SK-MEL-5 (cell line): ENCODE measurements at regions not wholly inside any gene's neighbourhood (a gene's known extent, or its start where the extent isn't known, plus 50 kb on each side); places are given as distances from the start of the nearest gene placed in this dataset.
"Not testable (repeated sequence)": the region's sequence is repeated elsewhere in the genome, so short reads cannot be mapped to it uniquely, and the experiment has no call there.

Experiments
- DNase-seq: peaks from one replicate; pipeline ENCODE4 v3.0.0-alpha.2; 2016; ENCODE audit warnings: low read depth, low spot score
- in situ Hi-C: cut with HindIII; loops from 2 replicates; pipeline ENCODE4 v1.10.0; 2016; ENCODE audit warnings: low sequenced_read_pairs, high pct_unique_total_duplicates, low pct_unique_long_range_greater_than_20kb

DNA sequence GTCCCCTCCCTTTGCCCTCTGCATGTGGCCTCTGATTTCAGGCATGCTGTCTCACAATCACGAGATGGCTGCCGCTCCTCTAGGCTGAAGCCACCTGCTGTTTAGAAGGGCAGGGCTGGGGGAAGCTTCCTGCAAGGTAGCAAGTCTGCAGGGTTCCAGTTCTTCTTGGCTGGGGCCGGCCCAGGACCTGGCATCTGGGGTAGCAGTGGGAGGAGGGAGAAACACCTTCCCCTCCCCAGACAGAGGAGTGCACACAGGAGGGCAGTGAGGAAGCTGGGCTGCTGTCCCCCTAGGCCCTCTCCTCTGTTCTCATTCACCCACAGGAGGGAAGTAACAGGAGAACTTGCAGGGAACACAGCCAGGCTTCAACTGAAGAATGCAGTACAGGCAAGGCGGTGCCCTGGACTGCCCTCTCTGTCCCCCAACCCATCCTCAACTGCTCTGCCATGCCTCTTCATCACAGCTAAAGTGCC lies 345.9 kb upstream of the HS6ST1 start:
- in situ Hi-C loops = no loop called here
- DNase-seq = no peak

DNA sequence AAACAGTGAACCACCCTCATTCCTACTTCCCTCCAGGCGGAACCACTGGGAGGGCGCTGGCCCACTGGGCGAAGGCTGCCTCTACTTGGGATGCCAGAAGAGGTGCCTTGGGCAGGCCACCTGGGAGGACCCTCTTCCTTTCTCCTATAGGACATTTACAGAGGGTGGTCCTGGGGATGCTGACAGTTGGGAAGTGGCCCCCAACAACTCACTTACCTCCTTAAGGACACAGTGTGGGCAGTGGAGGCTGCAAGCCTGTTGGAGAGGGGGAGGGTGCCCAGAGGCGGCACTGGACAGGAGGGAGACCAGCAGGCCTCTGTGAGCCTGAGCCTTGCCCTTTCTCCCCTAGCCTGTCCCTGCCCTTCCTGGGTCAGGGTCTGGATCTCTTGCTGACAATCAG lies 346.4 kb upstream of the HS6ST1 start:
- in situ Hi-C loops = no loop called here
- DNase-seq = no peak

DNA sequence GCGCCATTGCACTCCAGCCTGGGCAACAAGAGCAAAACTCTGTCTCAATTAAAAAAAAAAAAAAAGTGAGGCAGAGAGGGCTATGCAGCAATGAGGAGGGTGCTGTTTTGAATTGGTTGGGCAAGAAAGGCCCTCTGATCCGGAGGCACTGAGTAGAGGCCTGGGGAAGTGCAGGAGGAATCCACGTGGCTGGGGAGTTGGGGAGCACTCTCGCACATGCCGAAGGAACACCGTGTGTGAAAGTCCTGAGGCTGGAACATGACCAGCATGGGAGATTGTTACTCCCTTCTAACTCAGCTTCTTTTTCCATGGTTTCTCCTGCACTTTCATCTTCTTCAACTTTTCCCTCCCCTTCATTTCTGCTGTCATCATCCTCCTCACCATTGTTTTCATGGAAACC lies 347.9 kb upstream of the HS6ST1 start:
- DNase-seq = no peak

DNA sequence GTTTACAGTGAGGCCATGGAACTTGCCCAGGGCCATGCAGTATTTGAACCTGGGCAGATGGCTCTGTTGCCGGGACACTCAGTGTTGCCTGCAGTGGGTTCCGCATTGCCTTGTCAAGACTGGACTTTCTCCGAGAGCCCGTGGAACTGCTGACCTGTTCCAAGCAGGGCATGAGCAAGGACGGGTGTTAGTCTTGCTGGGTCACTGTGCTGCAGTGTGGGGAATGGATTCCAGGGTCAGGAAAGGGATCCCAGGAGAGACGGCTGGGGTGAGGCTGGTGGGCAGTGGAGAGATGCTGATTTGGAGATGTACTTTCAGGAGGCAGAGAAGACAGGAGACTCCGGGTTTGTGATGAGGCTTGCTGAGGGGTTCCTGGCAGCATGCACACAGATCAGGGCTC lies 348.7 kb upstream of the HS6ST1 start:
- no peak for DNase-seq
- in situ Hi-C loops = no loop called here

More for the DNA sequence above, 347.9 kb upstream of the HS6ST1 start:
- in situ Hi-C loops = no loop called here

DNA sequence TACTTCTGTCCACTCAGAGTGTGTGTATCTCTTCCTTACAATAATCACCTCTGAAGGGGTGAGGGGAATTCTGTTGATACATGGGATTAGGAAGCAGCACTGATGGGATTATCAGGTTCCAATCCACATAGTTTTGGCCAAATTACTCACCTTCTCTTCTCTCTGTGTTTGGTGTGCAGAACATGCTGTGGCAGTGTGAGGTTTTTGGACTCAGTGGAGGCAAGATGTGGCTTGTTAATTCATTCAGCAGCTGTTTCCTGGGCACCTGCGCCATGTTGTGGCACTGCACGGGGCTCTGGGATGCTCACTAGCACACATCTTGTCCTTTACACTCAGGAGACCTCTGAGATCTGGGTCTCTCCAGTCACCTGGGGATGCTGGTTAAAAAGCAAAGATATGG lies 350.3 kb upstream of the HS6ST1 start:
- in situ Hi-C loops = no loop called here
- DNase-seq = no peak

DNA sequence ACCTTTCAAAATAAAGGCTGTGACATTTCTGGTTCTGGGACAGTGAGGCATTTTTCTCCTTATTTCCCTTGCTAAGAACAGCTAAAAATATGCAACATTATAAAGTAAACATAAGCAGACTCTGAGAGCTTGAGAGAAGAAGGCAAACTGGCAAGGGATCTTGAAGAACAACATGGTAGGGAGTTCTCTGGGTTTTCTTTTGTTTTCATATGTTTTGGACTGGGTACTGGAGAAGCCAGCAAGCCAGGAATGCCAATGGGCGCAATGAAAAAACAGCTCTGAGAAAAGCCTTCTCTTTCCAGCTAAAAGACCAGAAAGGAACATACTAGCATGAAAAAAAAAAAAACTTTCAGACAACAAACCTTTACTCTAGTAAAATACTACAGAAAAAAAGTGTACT lies 351.4 kb upstream of the HS6ST1 start:
- no peak for DNase-seq
- in situ Hi-C loops = no loop called here

DNA sequence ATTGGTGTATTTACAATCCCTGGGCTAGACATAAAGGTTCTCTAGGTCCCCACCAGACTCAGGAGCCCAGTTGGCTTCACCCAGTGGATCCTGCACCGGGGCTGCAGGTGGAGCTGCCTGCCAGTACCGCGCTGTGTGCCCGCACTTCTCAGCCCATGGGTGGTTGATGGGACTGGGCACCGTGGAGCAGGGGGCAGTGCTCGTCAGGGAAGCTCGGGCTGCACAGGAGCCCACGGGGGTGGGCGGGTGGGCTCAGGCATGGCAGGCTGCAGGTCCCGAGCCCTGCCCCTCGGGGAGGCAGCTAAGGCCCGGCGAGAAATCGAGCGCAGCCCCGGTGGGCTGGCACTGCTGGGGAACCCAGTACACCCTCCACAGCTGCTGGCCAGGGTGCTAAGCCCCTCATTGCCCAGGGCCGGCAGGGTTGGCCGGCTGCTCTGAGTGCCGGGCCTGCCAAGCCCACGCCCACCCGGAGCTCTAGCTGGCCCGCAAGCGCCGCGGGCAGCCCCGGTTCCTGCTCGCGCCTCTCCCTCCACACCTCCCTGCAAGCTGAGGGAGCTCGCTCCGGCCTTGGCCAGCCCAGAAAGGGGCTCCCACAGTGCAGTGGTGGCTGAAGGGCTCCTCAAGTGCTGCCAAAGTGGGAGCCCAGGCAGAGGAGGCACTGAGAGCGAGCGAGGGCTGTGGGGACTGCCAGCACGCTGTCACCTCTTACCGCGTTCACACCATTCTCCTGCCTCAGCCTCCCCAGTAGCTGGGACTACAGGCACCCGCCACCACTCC lies 353.5 kb upstream of the HS6ST1 start:
- DNase-seq, in situ Hi-C loops: not testable (repeated sequence)

DNA sequence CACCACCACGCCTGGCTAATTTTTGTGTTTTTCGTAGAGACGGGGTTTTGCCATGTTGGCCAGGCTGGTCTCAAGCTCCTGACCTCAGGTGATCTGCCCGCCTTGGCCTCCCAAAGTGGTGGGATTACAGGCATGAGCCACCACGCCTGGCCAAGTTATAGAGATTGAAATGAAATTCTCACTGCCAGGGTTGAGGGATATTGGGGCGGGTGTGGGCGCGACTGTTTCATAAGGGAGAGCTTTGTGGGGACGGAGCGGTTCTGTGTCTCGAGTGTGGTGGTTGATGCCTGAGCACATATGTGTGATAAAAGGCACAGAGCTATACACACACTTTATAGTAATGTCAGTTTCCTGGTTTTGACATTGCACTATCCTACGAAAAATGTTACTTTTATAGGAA lies 361.0 kb upstream of the HS6ST1 start:
- in situ Hi-C loops, DNase-seq: not testable (repeated sequence)

DNA sequence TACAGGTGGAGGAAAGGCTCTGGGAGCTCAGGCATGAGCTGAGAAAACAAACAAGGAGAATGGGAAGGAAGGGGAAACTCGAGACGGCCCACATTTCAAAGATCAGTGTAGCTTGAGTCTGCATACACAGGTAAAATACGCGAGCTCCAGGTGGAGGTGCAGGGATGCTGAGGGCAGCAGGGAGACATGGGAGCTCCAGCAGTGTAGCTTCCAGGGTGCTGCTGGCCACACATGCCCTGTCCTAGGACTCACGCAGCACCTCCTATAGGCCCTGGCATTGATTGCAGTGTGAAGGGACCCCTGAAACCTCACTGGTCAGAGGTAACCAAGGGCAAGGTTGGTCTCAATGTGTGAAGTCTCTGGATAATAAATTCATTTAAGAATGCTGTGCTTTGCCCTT lies 362.8 kb upstream of the HS6ST1 start:
- DNase-seq = no peak
- in situ Hi-C loops = no loop called here

DNA sequence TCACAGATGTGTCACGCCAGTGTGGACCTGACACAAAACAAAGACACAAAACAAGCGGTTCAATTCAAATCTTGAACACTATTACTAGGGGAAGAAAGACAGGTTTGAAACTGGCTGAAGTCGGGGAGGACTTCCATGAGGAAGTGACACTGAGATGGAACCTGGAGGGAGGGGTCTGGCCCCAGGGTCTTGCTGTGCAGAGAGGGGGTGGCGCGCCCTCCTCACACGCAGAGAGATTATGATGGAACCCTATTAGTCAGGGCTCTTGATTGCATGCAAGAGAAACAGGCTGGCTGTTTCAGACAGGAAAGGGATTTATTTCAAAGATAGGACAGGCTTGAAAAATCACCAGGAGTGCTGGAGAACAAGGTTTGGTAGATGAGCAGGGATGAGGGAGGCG lies 363.6 kb upstream of the HS6ST1 start:
- in situ Hi-C loops = no loop called here

DNA sequence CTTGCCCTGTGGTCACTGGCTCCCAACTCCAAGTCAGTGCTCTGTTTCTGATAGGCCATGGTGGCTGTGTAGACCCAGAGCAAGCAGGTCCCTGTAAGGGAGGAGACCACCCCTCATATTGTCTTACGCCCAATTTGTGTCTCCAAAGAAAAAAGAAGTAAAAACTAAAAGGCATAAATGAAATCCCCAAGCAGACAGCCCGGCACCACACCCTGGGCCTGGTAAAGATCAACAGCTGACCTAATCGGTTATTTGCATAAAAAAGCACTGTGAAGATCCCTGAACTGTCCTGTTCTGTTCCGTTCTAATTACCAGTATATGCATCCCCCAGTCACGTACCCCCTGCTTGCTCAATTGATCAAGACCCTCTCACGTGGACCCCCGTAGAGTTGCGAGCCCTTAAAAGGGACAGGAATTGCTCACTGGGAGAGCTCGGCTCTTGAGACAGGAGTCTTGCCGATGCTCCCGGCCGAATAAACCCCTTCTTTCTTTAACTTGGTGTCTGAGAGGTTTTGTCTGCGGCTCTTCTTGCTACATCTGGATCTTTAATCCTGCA lies 364.1 kb upstream of the HS6ST1 start:
- no peak for DNase-seq
- in situ Hi-C loops = no loop called here

More for the DNA sequence above, 363.6 kb upstream of the HS6ST1 start:
- no peak for DNase-seq

DNA sequence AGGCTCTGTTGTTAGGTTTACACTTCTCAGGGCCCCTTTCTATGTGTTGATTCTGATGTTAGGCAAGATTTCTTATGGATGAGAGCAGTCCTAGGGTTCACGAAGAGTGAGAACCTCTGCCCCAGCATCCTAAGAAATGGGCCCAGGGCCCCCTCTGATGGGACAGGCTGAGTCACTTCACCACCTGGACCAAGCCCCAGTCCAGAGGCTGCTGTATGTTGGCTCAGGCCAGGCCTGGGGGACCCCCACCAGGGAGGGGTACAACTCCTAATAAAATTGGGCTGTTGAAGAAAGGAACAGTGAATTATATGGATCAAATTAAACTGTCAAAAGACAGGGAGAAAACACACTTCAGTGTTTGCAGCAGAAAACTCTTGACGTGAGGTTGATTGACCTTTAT lies 365.9 kb upstream of the HS6ST1 start:
- in situ Hi-C loops = no loop called here
- no peak for DNase-seq

DNA sequence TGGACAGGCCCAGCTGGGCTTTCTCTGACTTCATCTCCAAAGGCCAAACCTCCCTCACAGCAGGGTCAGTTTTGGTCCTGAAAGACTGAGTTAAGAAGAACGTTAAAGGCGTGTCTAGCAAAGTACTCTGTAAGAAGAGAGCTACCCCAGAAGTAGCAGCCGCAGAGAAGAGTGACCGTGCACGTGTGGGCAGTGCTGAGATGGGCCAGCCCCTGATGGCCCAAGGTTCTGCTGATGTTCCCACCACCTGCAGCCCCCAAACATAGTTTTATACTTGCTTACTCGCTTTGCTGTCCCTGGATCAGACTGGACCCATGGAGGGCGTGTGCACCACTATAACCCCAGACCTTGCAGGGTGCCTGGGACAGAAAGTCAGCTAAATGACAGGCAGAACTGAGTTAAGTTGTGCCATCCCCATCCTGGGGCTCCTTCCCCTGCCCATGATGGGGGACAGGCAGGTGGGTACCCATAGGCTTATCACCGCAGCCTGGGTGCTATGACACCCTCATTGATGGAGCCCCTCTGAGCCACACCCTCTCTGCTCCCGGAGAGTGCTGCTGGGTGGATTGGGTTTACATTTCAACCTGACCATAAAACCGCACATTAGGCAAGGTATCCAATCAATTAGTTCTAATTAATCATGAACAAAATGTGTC lies 367.3 kb upstream of the HS6ST1 start:
- in situ Hi-C loops = no loop called here
- DNase-seq = no peak

DNA sequence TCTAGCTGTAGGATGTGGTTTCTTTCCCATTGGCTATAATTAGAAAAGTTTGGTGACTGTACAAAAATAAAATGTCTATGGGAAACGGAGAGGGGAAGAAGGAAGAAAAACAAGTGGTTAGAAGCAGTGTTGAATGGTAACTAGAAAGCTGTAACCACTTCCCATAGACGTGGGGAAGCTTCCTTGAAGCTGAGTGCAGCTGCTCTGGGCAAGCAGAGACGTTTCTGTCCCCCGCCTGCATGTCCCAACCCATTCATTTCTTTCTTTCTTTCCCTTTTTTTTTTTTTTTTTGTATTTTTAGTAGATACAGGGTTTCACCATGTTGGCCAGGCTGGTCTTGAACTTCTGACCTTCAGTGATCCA lies 367.8 kb upstream of the HS6ST1 start:
- in situ Hi-C loops = no loop called here

DNA sequence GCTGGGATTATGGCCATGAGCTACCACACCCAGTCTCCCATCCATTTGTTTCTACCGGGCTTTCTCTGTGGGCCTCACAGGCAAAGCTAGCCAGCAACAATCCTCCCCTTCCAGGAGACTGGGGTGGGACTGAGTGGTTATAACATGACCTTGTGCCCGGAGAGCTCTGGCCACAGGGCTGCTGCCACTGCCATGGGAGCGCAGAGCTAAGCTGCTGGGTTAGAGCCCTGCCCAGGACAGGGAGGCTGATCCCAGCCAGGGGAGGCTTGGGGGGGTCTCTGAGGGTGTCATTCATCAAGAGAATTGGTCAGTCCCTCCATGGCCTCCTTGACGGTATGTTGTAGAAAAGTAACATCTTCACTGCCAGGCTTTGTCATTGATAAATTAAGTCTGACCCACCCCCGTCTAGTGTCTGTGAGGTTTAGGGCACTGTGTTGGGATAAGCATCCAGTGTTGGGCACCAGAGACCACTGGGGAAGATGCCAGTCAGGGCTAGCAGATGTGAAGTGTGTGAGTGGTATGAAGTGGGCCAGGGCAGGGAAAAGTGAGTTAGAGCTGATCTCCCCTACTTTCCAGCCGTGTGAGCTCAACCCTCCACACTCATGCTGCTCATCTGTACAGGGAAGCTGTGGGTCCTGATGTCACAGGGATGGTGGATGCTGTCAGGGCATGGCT lies 368.4 kb upstream of the HS6ST1 start:
- in situ Hi-C loops = no loop called here
- no peak for DNase-seq

More for the DNA sequence above, 367.8 kb upstream of the HS6ST1 start:
- DNase-seq = no peak

DNA sequence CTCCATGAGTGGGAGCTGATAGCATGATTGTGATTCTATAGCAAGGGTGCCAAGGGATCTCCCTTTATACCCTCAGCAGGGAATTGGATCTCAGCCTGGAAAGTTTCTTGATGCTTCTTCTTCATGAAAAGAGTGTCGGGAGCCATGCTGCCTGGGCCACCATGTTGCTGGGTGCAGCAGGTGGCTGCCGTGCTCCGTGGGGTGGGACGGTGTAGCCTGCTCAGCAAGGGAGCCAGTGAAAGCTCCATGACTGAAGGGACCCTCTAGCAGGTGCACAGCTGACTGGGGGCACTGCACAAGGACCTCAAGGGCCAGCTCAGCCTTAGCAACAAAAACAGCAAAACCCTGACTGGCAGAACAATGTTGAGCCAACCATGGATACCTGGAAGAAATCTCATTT lies 368.9 kb upstream of the HS6ST1 start:
- in situ Hi-C loops = no loop called here
- DNase-seq = no peak

DNA sequence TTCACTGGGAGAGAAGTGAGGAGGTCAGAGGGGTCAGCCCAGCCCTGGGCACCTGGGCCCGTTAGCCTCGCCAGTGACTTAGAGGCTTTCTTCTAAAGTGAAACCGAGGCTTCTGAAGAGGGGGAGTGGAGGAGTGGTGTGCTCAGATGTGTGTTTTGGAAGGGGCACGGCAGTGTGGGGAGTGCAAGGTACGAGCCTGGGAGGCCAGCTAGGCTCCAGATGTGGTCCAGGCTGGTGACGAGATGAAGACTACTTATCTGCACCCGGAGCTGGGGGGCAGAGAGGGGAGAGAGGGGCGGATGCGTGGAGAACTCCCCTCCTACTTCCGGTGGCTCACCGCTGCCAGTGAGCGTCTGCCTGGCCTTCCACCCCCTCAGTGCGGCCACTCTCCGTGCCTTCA lies 371.3 kb upstream of the HS6ST1 start:
- no peak for DNase-seq
- in situ Hi-C loops = no loop called here

DNA sequence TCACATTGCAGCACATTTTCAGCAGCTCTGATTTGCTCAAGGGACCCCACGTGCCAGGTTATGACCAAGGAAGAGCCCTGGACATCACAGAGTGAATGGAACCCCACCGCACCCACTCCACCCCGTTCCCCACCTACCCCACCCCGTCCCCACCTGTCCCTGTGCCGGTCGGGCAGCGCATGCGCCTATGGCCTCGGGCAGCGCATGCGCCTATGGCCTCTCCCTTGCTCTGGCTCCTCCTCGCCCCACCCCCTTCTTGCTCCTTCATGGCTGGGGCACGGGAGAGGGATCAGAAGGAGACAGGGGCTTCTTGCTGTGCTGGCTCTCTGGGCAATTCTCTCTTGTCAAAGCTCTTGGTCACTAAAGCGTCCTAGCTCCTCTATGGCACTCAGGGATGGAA lies 371.8 kb upstream of the HS6ST1 start:
- DNase-seq = peak; percentile 5
- in situ Hi-C loops = no loop called here
